OCI-M1 (cell line): ENCODE measurements at regions not wholly inside any gene's neighbourhood (a gene's known extent, or its start where the extent isn't known, plus 50 kb on each side); places are given as distances from the start of the nearest gene placed in this dataset.

Experiments used
- DNase-seq: peaks from one replicate; lab custom pipeline; 2025; lab: John Stamatoyannopoulos, UW

- DNase-seq, result no peak
Observed at GRCh38 chr11:116294630-116295029, 478.2 kb downstream of the BUD13 start.

- no peak for DNase-seq
Observed at GRCh38 chr11:116287866-116288265, 484.9 kb downstream of the BUD13 start.

GRCh38 chr11:116285026-116285425 lies 487.8 kb downstream of the BUD13 start:
- no peak for DNase-seq

GRCh38 chr11:116283300-116283699 lies 489.5 kb downstream of the BUD13 start:
- DNase-seq, result no peak

- DNase-seq, result no peak
Observed at GRCh38 chr11:116282481-116282880, 490.3 kb downstream of the BUD13 start.

- DNase-seq, result no peak
Observed at GRCh38 chr11:116281173-116282160, 491.3 kb downstream of the BUD13 start.

GRCh38 chr11:116279511-116279910 lies 493.3 kb downstream of the BUD13 start:
- no peak for DNase-seq

GRCh38 chr11:116278076-116278475 lies 494.7 kb downstream of the BUD13 start:
- no peak for DNase-seq

GRCh38 chr11:116276051-116277044 lies 496.4 kb downstream of the BUD13 start:
- DNase-seq, result peak; percentile 85

GRCh38 chr11:116275635-116276034 lies 497.2 kb downstream of the BUD13 start:
- DNase-seq, result no peak

GRCh38 chr11:116274521-116274920 lies 498.3 kb downstream of the BUD13 start:
- no peak for DNase-seq

GRCh38 chr11:116272181-116272789 lies 500.5 kb downstream of the BUD13 start:
- DNase-seq, result no peak

- DNase-seq, result no peak
Observed at GRCh38 chr11:116271479-116271878, 501.3 kb downstream of the BUD13 start.

GRCh38 chr11:116267146-116267545 lies 505.6 kb downstream of the BUD13 start:
- no peak for DNase-seq

- DNase-seq, result no peak
Observed at GRCh38 chr11:116263770-116264169, 509.0 kb downstream of the BUD13 start.

GRCh38 chr11:116263019-116263418 lies 509.8 kb downstream of the BUD13 start:
- DNase-seq, result no peak

- DNase-seq, result no peak
Observed at GRCh38 chr11:116262370-116262769, 510.4 kb downstream of the BUD13 start.

GRCh38 chr11:116261606-116262005 lies 511.2 kb downstream of the BUD13 start:
- DNase-seq, result no peak

- DNase-seq, result no peak
Observed at GRCh38 chr11:116258821-116259220, 514.0 kb downstream of the BUD13 start.

- no peak for DNase-seq
Observed at GRCh38 chr11:116257883-116258282, 514.9 kb downstream of the BUD13 start.

GRCh38 chr11:116257092-116257491 lies 515.7 kb downstream of the BUD13 start:
- peak; percentile 16 for DNase-seq

- no peak for DNase-seq
Observed at GRCh38 chr11:116256215-116256614, 516.6 kb downstream of the BUD13 start.
